ENCODE measurements at regions not wholly inside any gene's neighbourhood (a gene's known extent, or its start where the extent isn't known, plus 50 kb on each side); places are given as distances from the start of the nearest gene placed in this dataset.
"Not testable (repeated sequence)": the region's sequence is repeated elsewhere in the genome, so short reads cannot be mapped to it uniquely, and the experiment has no call there.

GRCh38 chr6:85191656-85192055 lies 258.2 kb upstream of the NT5E start:
- no peak for DNase-seq

GRCh38 chr6:85186546-85187175 lies 263.2 kb upstream of the NT5E start:
- DNase-seq, result no peak

GRCh38 chr6:85185977-85186376 lies 263.9 kb upstream of the NT5E start:
- no peak for DNase-seq

GRCh38 chr6:85183841-85184240 lies 266.0 kb upstream of the NT5E start:
- DNase-seq, result no peak

- no peak for DNase-seq
These were observed 277.2 kb upstream of the NT5E start for GRCh38 chr6:85172705-85173104.

GRCh38 chr6:85172161-85172560 lies 277.7 kb upstream of the NT5E start:
- no peak for DNase-seq

GRCh38 chr6:85169189-85169588 lies 280.7 kb upstream of the NT5E start:
- no peak for DNase-seq

GRCh38 chr6:85168146-85168545 lies 281.7 kb upstream of the NT5E start:
- no peak for DNase-seq

- DNase-seq, result no peak
These were observed 283.7 kb upstream of the NT5E start for GRCh38 chr6:85166114-85166741.

- DNase-seq, result no peak
These were observed 286.5 kb upstream of the NT5E start for GRCh38 chr6:85163156-85164080.

GRCh38 chr6:85157311-85157710 lies 292.6 kb upstream of the NT5E start:
- no peak for DNase-seq

- no peak for DNase-seq
These were observed 306.2 kb upstream of the NT5E start for GRCh38 chr6:85143676-85144075.

- no peak for DNase-seq
These were observed 312.0 kb upstream of the NT5E start for GRCh38 chr6:85137865-85138264.

GRCh38 chr6:85136310-85136709 lies 313.6 kb upstream of the NT5E start:
- DNase-seq, result no peak

GRCh38 chr6:85135376-85136094 lies 314.3 kb upstream of the NT5E start:
- no peak for DNase-seq

GRCh38 chr6:85134172-85134571 lies 315.7 kb upstream of the NT5E start:
- DNase-seq, result no peak

GRCh38 chr6:85132091-85132490 lies 317.8 kb upstream of the NT5E start:
- no peak for DNase-seq

GRCh38 chr6:85130743-85131142 lies 319.1 kb upstream of the NT5E start:
- no peak for DNase-seq

- no peak for DNase-seq
These were observed 320.0 kb upstream of the NT5E start for GRCh38 chr6:85129881-85130280.

GRCh38 chr6:85128781-85129180 lies 321.1 kb upstream of the NT5E start:
- no peak for DNase-seq

GRCh38 chr6:85128256-85128655 lies 321.6 kb upstream of the NT5E start:
- not testable (repeated sequence) for DNase-seq

- DNase-seq, result no peak
These were observed 322.1 kb upstream of the NT5E start for GRCh38 chr6:85127696-85128243.

- DNase-seq, result no peak
These were observed 322.8 kb upstream of the NT5E start for GRCh38 chr6:85127168-85127498.
